ENCODE measurements at regions not wholly inside any gene's neighbourhood (a gene's known extent, or its start where the extent isn't known, plus 50 kb on each side); places are given as distances from the start of the nearest gene placed in this dataset.

GRCh38 chr4:45482346-45482745 is 641.5 kb downstream of the GABRG1 start:
- H3K4me3 ChIP-seq = no peak overlapping the region
- H3K27me3 ChIP-seq = no peaks in the 10 kb centered on the region
- WGBS, 2 donors = 72 to 80% methylated on average over 7 of the region's 7 CpGs
- H3K4me1 ChIP-seq = no peaks in the 10 kb centered on the region
- intact Hi-C loops (cut with DNase I; ENCODE audit: low total_unique reads) = no loop called here
- H3K27ac ChIP-seq = no peak overlapping the region
- H3K9me3 ChIP-seq = no peaks in the 10 kb centered on the region
- H3K36me3 ChIP-seq (ENCODE audit: low read depth, missing control alignments) = no peaks in the 10 kb centered on the region
- TF ChIP-seq CTCF (IDR thresholded peaks at IDR 0.05) (no peak), POLR2A (IDR thresholded peaks at IDR 0.05) (no peak)
- no peak for DNase-seq

GRCh38 chr4:45477311-45477733 is 646.5 kb downstream of the GABRG1 start:
- no peaks in the 10 kb centered on the region for H3K36me3 ChIP-seq (ENCODE audit: low read depth, missing control alignments)
- H3K27me3 ChIP-seq = no peaks in the 10 kb centered on the region
- TF ChIP-seq POLR2A (IDR thresholded peaks at IDR 0.05) = no peak
- TF ChIP-seq CTCF (IDR thresholded peaks at IDR 0.05) = no peak
- H3K4me3 ChIP-seq = peak overlapping the region in 1 of 2 donors; percentile 27
- no peaks in the 10 kb centered on the region for H3K9me3 ChIP-seq
- H3K4me1 ChIP-seq = no peaks in the 10 kb centered on the region
- DNase-seq = no peak
- 60 to 82% methylated on average over 1 to 22 of the region's 25 CpGs for WGBS, 2 donors
- H3K27ac ChIP-seq = no peak overlapping the region
- intact Hi-C loops (cut with DNase I; ENCODE audit: low total_unique reads) = no loop called here

GRCh38 chr4:45475548-45475947 is 648.3 kb downstream of the GABRG1 start:
- 49 to 57% methylated on average over 2 of the region's 2 CpGs for WGBS, 2 donors
- Histone ChIP-seq H3K4me3 (no peak overlapping the region), H3K27me3 (no peaks in the 10 kb centered on the region), H3K36me3 (ENCODE audit: low read depth, missing control alignments) (no peaks in the 10 kb centered on the region), H3K4me1 (no peaks in the 10 kb centered on the region), H3K9me3 (no peaks in the 10 kb centered on the region), H3K27ac (no peak overlapping the region)
- DNase-seq = no peak
- TF ChIP-seq POLR2A (IDR thresholded peaks at IDR 0.05) (no peak), CTCF (IDR thresholded peaks at IDR 0.05) (no peak)
- intact Hi-C loops (cut with DNase I; ENCODE audit: low total_unique reads) = no loop called here

GRCh38 chr4:45472490-45472889 is 651.4 kb downstream of the GABRG1 start:
- Histone ChIP-seq H3K36me3 (ENCODE audit: low read depth, missing control alignments) (no peaks in the 10 kb centered on the region), H3K9me3 (no peaks in the 10 kb centered on the region), H3K27ac (no peak overlapping the region), H3K4me1 (no peaks in the 10 kb centered on the region), H3K4me3 (no peak overlapping the region), H3K27me3 (no peaks in the 10 kb centered on the region)
- 88 to 89% methylated on average over 1 to 3 of the region's 3 CpGs for WGBS, 2 donors
- DNase-seq = no peak
- TF ChIP-seq POLR2A (IDR thresholded peaks at IDR 0.05) (no peak), CTCF (IDR thresholded peaks at IDR 0.05) (no peak)
- intact Hi-C loops (cut with DNase I; ENCODE audit: low total_unique reads) = no loop called here

- Histone ChIP-seq H3K27ac (no peak overlapping the region), H3K4me3 (no peak overlapping the region), H3K4me1 (no peaks in the 10 kb centered on the region), H3K36me3 (ENCODE audit: low read depth, missing control alignments) (no peaks in the 10 kb centered on the region), H3K9me3 (no peaks in the 10 kb centered on the region), H3K27me3 (no peaks in the 10 kb centered on the region)
- DNase-seq = no peak
- TF ChIP-seq POLR2A (IDR thresholded peaks at IDR 0.05) = no peak
- no peak for TF ChIP-seq CTCF (IDR thresholded peaks at IDR 0.05)
- 97 to 100% methylated on average over 4 of the region's 4 CpGs for WGBS, 2 donors
- intact Hi-C loops (cut with DNase I; ENCODE audit: low total_unique reads) = no loop called here
Measured at GRCh38 chr4:45471335-45471734, 652.5 kb downstream of the GABRG1 start.
